Activated CD4-positive, alpha-beta memory T cell treated with anti-CD3 and anti-CD28 coated beads, Interleukin-2, amount 10 ng/mL, durations not matched to agents 7 days and 5 days (primary cell): ENCODE measurements at regions not wholly inside any gene's neighbourhood (a gene's known extent, or its start where the extent isn't known, plus 50 kb on each side); places are given as distances from the start of the nearest gene placed in this dataset.
"Not testable (repeated sequence)": the region's sequence is repeated elsewhere in the genome, so short reads cannot be mapped to it uniquely, and the experiment has no call there.

Experiments used
- CTCF ChIA-PET: fragments of 350-600 bp; sonication (Branson Sonifier 250); formaldehyde crosslinking; loops from one replicate; lab custom pipeline; 2021; ENCODE audit warnings: antibody characterized with exemption, inconsistent platforms; lab: Charles Lee
- POLR2A ChIA-PET: fragments of 350-600 bp; sonication (Branson Sonifier 250); formaldehyde crosslinking; loops from one replicate; lab custom pipeline; 2021; ENCODE audit warnings: antibody characterized with exemption; lab: Charles Lee
- DNase-seq: peaks from one replicate; pipeline ENCODE4 v3.0.0-alpha.2; 2020
- H3K27ac Mint-ChIP-seq: one replicate; pipeline ENCODE4 v1.8.0; 2021; ENCODE audit warnings: mild to moderate bottlenecking, mixed read lengths
- H3K27me3 Mint-ChIP-seq: one replicate; pipeline ENCODE4 v1.8.0; 2021; ENCODE audit warnings: mixed read lengths
- H3K36me3 Mint-ChIP-seq: one replicate; pipeline ENCODE4 v1.8.0; 2021; ENCODE audit warnings: low read depth, mixed read lengths
- H3K4me1 Mint-ChIP-seq: one replicate; pipeline ENCODE4 v1.8.0; 2021; ENCODE audit warnings: mixed read lengths
- H3K4me3 Mint-ChIP-seq: one replicate; pipeline ENCODE4 v1.8.0; 2021; ENCODE audit warnings: mild to moderate bottlenecking, mixed read lengths
- H3K9me3 Mint-ChIP-seq: one replicate; pipeline ENCODE4 v1.8.0; 2021; ENCODE audit warnings: mixed read lengths

GRCh38 chr3:145492456-145492855 lies 668.5 kb downstream of the PLOD2 start:
- no peaks in the 10 kb centered on the region for H3K36me3 Mint-ChIP-seq
- ChIA-PET POLR2A (no interaction called here), CTCF (no interaction called here)
- H3K27ac Mint-ChIP-seq: no peak overlapping the region
- H3K27me3 Mint-ChIP-seq: no peaks in the 10 kb centered on the region
- H3K9me3 Mint-ChIP-seq: peaks cover 4% of the 10 kb centered on the region
- DNase-seq: no peak
- no peak overlapping the region for H3K4me3 Mint-ChIP-seq
- no peaks in the 10 kb centered on the region for H3K4me1 Mint-ChIP-seq

GRCh38 chr3:145517416-145517815 lies 643.6 kb downstream of the PLOD2 start:
- POLR2A ChIA-PET, H3K27ac Mint-ChIP-seq, H3K36me3 Mint-ChIP-seq, H3K4me3 Mint-ChIP-seq, H3K27me3 Mint-ChIP-seq, H3K9me3 Mint-ChIP-seq, DNase-seq, H3K4me1 Mint-ChIP-seq, CTCF ChIA-PET: not testable (repeated sequence)

DNA sequence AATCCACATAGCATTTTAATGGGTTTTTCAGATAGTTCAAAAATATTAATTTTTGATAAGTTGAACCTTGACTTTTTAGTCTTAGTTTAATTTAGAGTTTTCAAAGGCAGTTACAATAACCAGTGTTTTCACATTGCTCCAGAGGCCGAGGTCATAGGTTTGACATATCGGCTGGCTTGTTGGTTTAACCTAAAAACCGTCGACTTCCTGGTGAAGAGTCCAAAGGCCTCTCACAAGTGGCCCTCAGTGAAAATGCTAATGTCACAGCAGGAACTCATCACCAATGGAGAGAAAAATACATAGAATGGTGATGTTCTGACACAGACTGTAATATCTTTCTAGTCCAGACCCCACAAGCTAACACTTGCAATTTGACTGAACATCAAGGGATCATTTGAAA lies 642.3 kb downstream of the PLOD2 start:
- no peaks in the 10 kb centered on the region for H3K36me3 Mint-ChIP-seq
- no peaks in the 10 kb centered on the region for H3K27me3 Mint-ChIP-seq
- no peak overlapping the region for H3K27ac Mint-ChIP-seq
- peaks cover 3% of the 10 kb centered on the region for H3K9me3 Mint-ChIP-seq
- no peaks in the 10 kb centered on the region for H3K4me1 Mint-ChIP-seq
- CTCF ChIA-PET: no interaction called here
- POLR2A ChIA-PET: no interaction called here
- DNase-seq: no peak
- no peak overlapping the region for H3K4me3 Mint-ChIP-seq

DNA sequence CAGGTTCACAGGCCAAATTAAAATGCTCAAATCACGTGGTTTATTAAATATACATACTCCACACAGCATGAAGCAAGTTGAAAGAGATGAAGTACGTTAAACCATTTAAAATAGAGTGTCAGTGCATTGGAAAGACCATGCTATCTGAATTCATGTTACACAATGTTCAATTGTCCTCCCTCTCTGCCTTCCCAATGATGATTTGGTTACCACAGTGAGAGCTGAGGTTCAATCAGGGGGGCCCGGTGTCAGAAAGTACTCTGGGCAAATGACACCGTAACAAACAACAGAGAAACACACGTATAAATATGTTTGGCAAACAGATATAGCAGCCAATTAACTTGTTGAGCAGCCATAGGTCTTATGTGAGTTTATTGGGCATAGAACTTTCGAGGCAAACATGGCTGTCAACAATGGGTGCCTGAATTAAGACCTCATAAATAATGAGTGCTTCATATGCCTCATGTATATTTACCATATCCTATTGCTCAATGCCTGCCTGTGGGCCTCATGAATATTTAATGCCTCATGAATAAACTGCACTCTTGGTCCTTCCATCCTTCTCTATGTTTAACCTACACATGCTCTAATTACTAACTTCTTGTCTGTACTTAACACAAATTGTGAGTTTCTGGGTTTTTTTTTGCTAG lies 641.5 kb downstream of the PLOD2 start:
- peaks cover 3% of the 10 kb centered on the region for H3K9me3 Mint-ChIP-seq
- POLR2A ChIA-PET: no interaction called here
- DNase-seq: no peak
- H3K4me1 Mint-ChIP-seq: no peaks in the 10 kb centered on the region
- CTCF ChIA-PET: no interaction called here
- H3K36me3 Mint-ChIP-seq: no peaks in the 10 kb centered on the region
- H3K27ac Mint-ChIP-seq: no peak overlapping the region
- H3K4me3 Mint-ChIP-seq: no peak overlapping the region
- H3K27me3 Mint-ChIP-seq: no peaks in the 10 kb centered on the region

- DNase-seq: no peak
- ChIA-PET CTCF (no interaction called here), POLR2A (no interaction called here)
- Mint-ChIP-seq H3K27ac (no peak overlapping the region), H3K9me3 (no peaks in the 10 kb centered on the region), H3K4me1 (no peaks in the 10 kb centered on the region), H3K4me3 (no peak overlapping the region), H3K27me3 (no peaks in the 10 kb centered on the region), H3K36me3 (no peaks in the 10 kb centered on the region)
Measured at GRCh38 chr3:145522179-145522578, 638.8 kb downstream of the PLOD2 start.

DNA sequence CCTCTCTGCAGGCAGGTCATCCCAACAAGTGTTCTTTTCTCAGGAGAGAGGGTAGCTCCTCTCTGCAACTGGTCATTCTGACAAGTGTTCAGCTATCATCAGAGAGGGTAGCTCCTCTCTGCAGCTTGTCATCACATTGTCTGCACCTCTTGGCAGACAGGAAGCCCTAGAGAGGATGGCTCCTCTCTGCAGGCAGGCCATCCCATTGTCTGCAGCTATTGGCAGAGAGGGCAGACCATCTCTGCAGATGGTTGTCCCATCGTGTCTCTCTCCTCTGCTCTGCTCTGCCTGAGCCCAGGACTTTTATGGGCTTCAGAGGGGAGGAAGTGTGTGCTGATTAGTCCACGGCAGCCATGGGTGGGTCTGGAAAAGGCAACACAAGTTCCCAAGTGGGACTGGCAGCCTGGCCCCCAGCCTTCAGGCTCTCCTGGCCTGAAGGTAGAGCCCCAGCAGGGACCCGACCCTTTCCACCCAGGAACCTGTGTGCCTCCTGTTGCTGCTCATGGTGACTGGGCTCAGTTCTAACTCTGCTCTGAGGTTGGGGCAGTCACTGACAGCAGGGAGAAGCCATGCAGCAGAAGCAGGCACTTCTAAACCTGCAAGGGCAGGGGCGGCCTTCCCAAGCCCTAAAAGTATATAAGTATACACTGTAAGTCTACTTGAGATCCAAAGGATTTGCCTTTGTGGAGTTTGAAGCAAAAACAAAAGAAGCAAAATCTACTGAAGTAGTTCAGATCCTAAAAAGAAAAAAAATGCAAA lies 637.9 kb downstream of the PLOD2 start:
- no peak overlapping the region for H3K27ac Mint-ChIP-seq
- no peaks in the 10 kb centered on the region for H3K36me3 Mint-ChIP-seq
- no peak for DNase-seq
- H3K9me3 Mint-ChIP-seq: no peaks in the 10 kb centered on the region
- no peak overlapping the region for H3K4me3 Mint-ChIP-seq
- H3K27me3 Mint-ChIP-seq: no peaks in the 10 kb centered on the region
- CTCF ChIA-PET: no interaction called here
- POLR2A ChIA-PET: no interaction called here
- no peaks in the 10 kb centered on the region for H3K4me1 Mint-ChIP-seq

DNA sequence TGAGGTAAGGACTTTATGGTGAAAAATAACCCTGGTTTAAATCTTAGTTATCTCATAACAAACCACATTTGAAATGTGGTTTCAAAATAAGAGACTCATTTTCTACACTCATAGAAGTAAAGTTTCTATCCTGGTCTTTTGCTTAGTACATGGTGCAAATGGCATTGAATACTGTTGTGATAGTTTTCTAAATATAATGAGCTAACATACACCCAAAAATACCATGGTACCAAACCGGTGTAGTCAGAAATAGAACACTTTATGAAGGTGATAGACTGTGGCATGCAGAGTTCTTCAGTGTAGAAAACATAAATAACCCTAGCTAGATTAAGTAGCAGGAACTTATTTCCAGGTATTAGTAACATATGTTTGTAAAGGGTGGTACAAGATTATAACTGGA lies 629.4 kb downstream of the PLOD2 start:
- POLR2A ChIA-PET: no interaction called here
- H3K27me3 Mint-ChIP-seq: no peaks in the 10 kb centered on the region
- CTCF ChIA-PET: no interaction called here
- no peaks in the 10 kb centered on the region for H3K9me3 Mint-ChIP-seq
- H3K36me3 Mint-ChIP-seq: no peaks in the 10 kb centered on the region
- H3K4me3 Mint-ChIP-seq: no peak overlapping the region
- no peaks in the 10 kb centered on the region for H3K4me1 Mint-ChIP-seq
- H3K27ac Mint-ChIP-seq: no peak overlapping the region
- no peak for DNase-seq

DNA sequence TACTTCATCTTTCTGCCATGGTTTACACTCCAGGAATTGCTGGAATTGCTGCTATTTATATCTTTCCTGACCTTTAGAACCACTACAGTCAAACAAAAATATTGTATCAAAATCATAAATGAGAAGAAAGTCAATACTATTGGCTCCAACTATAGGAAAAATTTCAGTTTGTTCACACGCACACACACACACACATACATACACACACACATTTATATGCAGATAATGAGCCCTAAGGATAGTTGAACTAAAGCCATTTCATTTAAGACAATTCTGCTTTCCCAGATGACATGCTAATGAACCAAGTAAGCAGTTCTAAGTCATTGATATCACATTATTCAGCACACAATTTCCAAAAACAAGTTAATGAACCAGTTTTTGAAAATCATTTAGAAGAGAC lies 627.3 kb downstream of the PLOD2 start:
- H3K27ac Mint-ChIP-seq: no peak overlapping the region
- H3K9me3 Mint-ChIP-seq: no peaks in the 10 kb centered on the region
- no peaks in the 10 kb centered on the region for H3K27me3 Mint-ChIP-seq
- no peaks in the 10 kb centered on the region for H3K36me3 Mint-ChIP-seq
- H3K4me3 Mint-ChIP-seq: no peak overlapping the region
- POLR2A ChIA-PET: no interaction called here
- no peaks in the 10 kb centered on the region for H3K4me1 Mint-ChIP-seq
- CTCF ChIA-PET: no interaction called here
- DNase-seq: no peak

DNA sequence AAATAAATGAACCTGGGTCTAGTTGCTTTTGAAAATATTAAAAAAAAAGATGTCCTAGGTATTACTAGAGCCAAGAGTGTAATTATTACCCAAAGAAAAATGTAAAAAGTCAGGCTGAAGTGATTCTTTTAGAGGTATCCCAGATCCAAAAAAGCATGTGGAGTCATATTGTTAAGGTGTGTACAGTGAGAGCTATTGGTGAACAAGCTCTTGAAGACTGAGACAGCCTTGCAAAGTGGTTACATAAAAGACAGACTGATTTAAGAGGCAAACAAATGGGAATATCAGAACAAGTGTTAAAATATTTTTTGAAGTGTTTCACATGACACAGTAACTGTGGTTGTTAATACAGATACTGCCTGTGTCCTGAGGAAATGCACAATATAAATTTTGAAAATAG lies 624.5 kb downstream of the PLOD2 start:
- POLR2A ChIA-PET: no interaction called here
- Mint-ChIP-seq H3K36me3 (no peaks in the 10 kb centered on the region), H3K4me1 (no peaks in the 10 kb centered on the region), H3K4me3 (no peak overlapping the region), H3K27ac (no peak overlapping the region), H3K9me3 (no peaks in the 10 kb centered on the region), H3K27me3 (no peaks in the 10 kb centered on the region)
- no peak for DNase-seq
- CTCF ChIA-PET: no interaction called here

DNA sequence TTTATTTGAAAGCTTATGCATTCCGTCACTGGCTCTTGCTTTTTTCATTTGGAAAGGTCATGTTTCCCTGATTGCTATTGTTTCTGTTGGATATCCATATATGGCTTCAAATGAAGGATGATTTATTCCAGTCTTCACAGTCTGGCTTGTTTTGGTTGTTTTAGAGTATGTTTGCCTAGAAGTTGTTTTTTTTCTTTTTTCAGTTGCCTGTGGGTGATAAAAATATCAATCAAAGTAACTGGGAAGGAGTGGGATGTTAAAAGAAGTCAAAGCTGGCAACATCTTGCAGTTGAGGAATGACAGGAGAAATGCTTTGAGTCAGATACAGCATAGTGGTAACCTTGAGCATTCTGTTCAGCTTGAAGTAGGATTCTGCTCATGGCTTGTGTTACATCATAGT lies 610.5 kb downstream of the PLOD2 start:
- ChIA-PET CTCF (no interaction called here), POLR2A (no interaction called here)
- H3K27me3 Mint-ChIP-seq: no peaks in the 10 kb centered on the region
- no peaks in the 10 kb centered on the region for H3K36me3 Mint-ChIP-seq
- no peaks in the 10 kb centered on the region for H3K4me1 Mint-ChIP-seq
- peaks cover 27% of the 10 kb centered on the region for H3K9me3 Mint-ChIP-seq
- H3K4me3 Mint-ChIP-seq: no peak overlapping the region
- H3K27ac Mint-ChIP-seq: no peak overlapping the region
- DNase-seq: no peak

DNA sequence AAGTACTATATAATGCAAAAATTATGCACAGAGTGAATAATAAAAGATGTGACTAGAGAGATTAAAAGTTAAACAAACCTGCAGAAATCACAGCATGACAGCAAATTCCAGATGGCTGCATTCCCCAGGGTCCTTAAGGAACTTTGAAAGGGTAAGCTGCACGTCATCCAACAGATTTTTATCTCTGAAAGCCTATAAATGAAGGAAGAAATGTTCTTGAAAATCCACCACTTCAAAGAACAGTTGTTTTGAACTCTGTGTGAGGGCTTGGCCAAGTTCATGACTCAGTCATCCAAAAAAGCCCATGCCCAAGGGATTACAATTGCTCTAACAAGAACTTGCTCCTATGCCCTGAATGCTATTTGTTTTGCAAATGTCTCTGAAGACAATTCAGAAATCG lies 603.6 kb downstream of the PLOD2 start:
- Mint-ChIP-seq H3K4me1 (no peaks in the 10 kb centered on the region), H3K27ac (no peak overlapping the region), H3K9me3 (peaks cover 31% of the 10 kb centered on the region), H3K27me3 (no peaks in the 10 kb centered on the region), H3K36me3 (no peaks in the 10 kb centered on the region), H3K4me3 (no peak overlapping the region)
- DNase-seq: no peak
- POLR2A ChIA-PET: no interaction called here
- CTCF ChIA-PET: no interaction called here

- CTCF ChIA-PET: no interaction called here
- no peaks in the 10 kb centered on the region for H3K4me1 Mint-ChIP-seq
- peaks cover 8% of the 10 kb centered on the region for H3K9me3 Mint-ChIP-seq
- H3K36me3 Mint-ChIP-seq: no peaks in the 10 kb centered on the region
- no peaks in the 10 kb centered on the region for H3K27me3 Mint-ChIP-seq
- POLR2A ChIA-PET: no interaction called here
- DNase-seq: no peak
- no peak overlapping the region for H3K27ac Mint-ChIP-seq
- H3K4me3 Mint-ChIP-seq: no peak overlapping the region
Measured at GRCh38 chr3:145578471-145578870, 582.5 kb downstream of the PLOD2 start.

GRCh38 chr3:145581694-145582093 lies 579.3 kb downstream of the PLOD2 start:
- no peak overlapping the region for H3K27ac Mint-ChIP-seq
- H3K27me3 Mint-ChIP-seq: no peaks in the 10 kb centered on the region
- ChIA-PET CTCF (no interaction called here), POLR2A (no interaction called here)
- H3K36me3 Mint-ChIP-seq: no peaks in the 10 kb centered on the region
- no peaks in the 10 kb centered on the region for H3K4me1 Mint-ChIP-seq
- no peak overlapping the region for H3K4me3 Mint-ChIP-seq
- peaks cover 8% of the 10 kb centered on the region for H3K9me3 Mint-ChIP-seq
- DNase-seq: no peak

- ChIA-PET POLR2A (no interaction called here), CTCF (no interaction called here)
- DNase-seq: no peak
- no peaks in the 10 kb centered on the region for H3K27me3 Mint-ChIP-seq
- H3K4me1 Mint-ChIP-seq: no peaks in the 10 kb centered on the region
- no peaks in the 10 kb centered on the region for H3K36me3 Mint-ChIP-seq
- H3K27ac Mint-ChIP-seq: no peak overlapping the region
- H3K9me3 Mint-ChIP-seq: peaks cover 2% of the 10 kb centered on the region
- no peak overlapping the region for H3K4me3 Mint-ChIP-seq
Measured at GRCh38 chr3:145604851-145605250, 556.1 kb downstream of the PLOD2 start.
